Eye (tissue), 1 donor: ENCODE measurements at regions not wholly inside any gene's neighbourhood (a gene's known extent, or its start where the extent isn't known, plus 50 kb on each side); places are given as distances from the start of the nearest gene placed in this dataset.

Experiments used
- DNase-seq: peaks from one replicate; pipeline ENCODE4 v3.0.0-alpha.2; 2015

- peak; percentile 37 for DNase-seq
These were observed 203.7 kb upstream of the SLC24A2 start for GRCh38 chr9:19992556-19992955.

GRCh38 chr9:19989213-19989612 lies 200.4 kb upstream of the SLC24A2 start:
- no peak for DNase-seq

GRCh38 chr9:19988281-19988680 lies 199.4 kb upstream of the SLC24A2 start:
- peak; percentile 70 for DNase-seq

- no peak for DNase-seq
These were observed 196.2 kb upstream of the SLC24A2 start for GRCh38 chr9:19985081-19985480.

- no peak for DNase-seq
These were observed 187.4 kb upstream of the SLC24A2 start for GRCh38 chr9:19976226-19976625.

- no peak for DNase-seq
These were observed 186.7 kb upstream of the SLC24A2 start for GRCh38 chr9:19975499-19975898.

- DNase-seq, result no peak
These were observed 180.9 kb upstream of the SLC24A2 start for GRCh38 chr9:19969721-19970120.

GRCh38 chr9:19967888-19968459 lies 179.1 kb upstream of the SLC24A2 start:
- no peak for DNase-seq

- DNase-seq, result no peak
These were observed 178.5 kb upstream of the SLC24A2 start for GRCh38 chr9:19967216-19967887.

- DNase-seq, result no peak
These were observed 176.5 kb upstream of the SLC24A2 start for GRCh38 chr9:19965336-19965735.

GRCh38 chr9:19947996-19948395 lies 159.2 kb upstream of the SLC24A2 start:
- DNase-seq, result no peak

GRCh38 chr9:19946441-19947109 lies 157.7 kb upstream of the SLC24A2 start:
- DNase-seq, result peak; percentile 69

- DNase-seq, result no peak
These were observed 153.0 kb upstream of the SLC24A2 start for GRCh38 chr9:19941874-19942273.

GRCh38 chr9:19940811-19941535 lies 152.1 kb upstream of the SLC24A2 start:
- no peak for DNase-seq

- DNase-seq, result no peak
These were observed 151.0 kb upstream of the SLC24A2 start for GRCh38 chr9:19939734-19940278.

- DNase-seq, result no peak
These were observed 150.3 kb upstream of the SLC24A2 start for GRCh38 chr9:19938990-19939733.

GRCh38 chr9:19937121-19937520 lies 148.3 kb upstream of the SLC24A2 start:
- no peak for DNase-seq

- DNase-seq, result no peak
These were observed 147.8 kb upstream of the SLC24A2 start for GRCh38 chr9:19936598-19936997.

GRCh38 chr9:19935422-19935821 lies 146.6 kb upstream of the SLC24A2 start:
- no peak for DNase-seq

- peak; percentile 59 for DNase-seq
These were observed 145.5 kb upstream of the SLC24A2 start for GRCh38 chr9:19934301-19934871.

- DNase-seq, result no peak
These were observed 142.5 kb upstream of the SLC24A2 start for GRCh38 chr9:19931098-19931890.
